MM.1S (cell line): ENCODE measurements at regions not wholly inside any gene's neighbourhood (a gene's known extent, or its start where the extent isn't known, plus 50 kb on each side); places are given as distances from the start of the nearest gene placed in this dataset.

ENCODE experiments used
- CTCF ChIP-seq: fragments of 300-600 bp; sonication (generic); IDR thresholded peaks from 2 replicates; pipeline ENCODE4 v1.5.1; 2016; ENCODE audit warnings: antibody characterized with exemption, low read length, mixed read lengths
- EZH2 ChIP-seq: fragments of 300-600 bp; sonication (generic); optimal IDR thresholded peaks from 2 replicates; pipeline ENCODE3; 2017; ENCODE audit warnings: low read depth, mild to moderate bottlenecking, antibody characterized with exemption, low read length, mixed read lengths

GRCh38 chr4:107166873-107167450 lies 130.8 kb upstream of the DKK2 start:
- TF ChIP-seq CTCF, result no peak
- no peak for TF ChIP-seq EZH2
